ENCODE measurements at regions not wholly inside any gene's neighbourhood (a gene's known extent, or its start where the extent isn't known, plus 50 kb on each side); places are given as distances from the start of the nearest gene placed in this dataset.

GRCh38 chr3:103810167-103810566 lies 1375.4 kb downstream of the ZPLD1 start:
- no peak overlapping the region for H3K4me3 ChIP-seq (replicated peaks; ENCODE audit: low read depth, low read length)
- no peak for TF ChIP-seq CTCF (IDR thresholded peaks at IDR 0.05; ENCODE audit: low read depth, low read length, missing control alignments)
- no peak for DNase-seq (ENCODE audit: extremely low read depth, low read depth)

DNA sequence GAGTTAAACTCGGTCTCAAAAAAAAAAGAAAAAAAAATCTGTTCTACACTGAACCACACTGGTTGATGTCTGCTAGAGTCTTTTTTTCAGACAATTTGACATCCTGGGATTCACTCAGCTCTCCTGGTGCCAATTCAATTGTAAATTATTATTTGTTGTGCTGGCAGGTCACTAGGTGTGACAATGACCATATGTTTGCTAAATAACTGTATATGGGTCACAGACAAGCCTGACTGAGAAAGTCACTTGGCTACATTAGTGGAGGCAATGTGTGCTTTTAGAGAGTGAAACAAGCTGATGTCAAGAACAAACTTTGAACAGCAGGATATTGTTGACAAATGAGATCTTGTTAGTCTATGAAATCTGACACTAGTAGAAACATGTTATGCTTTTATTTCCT lies 1379.1 kb downstream of the ZPLD1 start:
- no peak for DNase-seq (ENCODE audit: extremely low read depth, low read depth)
- no peak overlapping the region for H3K4me3 ChIP-seq (replicated peaks; ENCODE audit: low read depth, low read length)
- TF ChIP-seq CTCF (IDR thresholded peaks at IDR 0.05; ENCODE audit: low read depth, low read length, missing control alignments) = no peak

DNA sequence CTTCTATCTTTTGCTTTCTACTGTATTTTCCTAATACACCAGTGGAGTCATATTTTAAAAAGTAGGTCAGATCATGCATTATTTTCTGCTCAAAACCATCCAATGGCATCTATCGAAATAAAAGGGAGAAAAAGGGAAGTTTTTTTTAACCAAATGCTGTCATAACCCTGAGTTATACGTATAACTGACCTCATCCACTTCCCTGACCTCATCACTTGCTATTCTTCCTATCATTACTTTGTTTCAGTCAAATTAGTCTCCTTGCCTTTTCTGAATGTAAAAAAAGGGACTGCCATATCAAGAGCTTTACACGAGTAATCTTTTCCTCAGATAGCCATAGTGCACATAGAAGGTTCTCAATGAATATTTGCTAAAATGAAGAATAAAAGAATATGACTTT lies 1383.6 kb downstream of the ZPLD1 start:
- no peak overlapping the region for H3K4me3 ChIP-seq (replicated peaks; ENCODE audit: low read depth, low read length)
- DNase-seq (ENCODE audit: extremely low read depth, low read depth) = no peak
- TF ChIP-seq CTCF (IDR thresholded peaks at IDR 0.05; ENCODE audit: low read depth, low read length, missing control alignments) = no peak

DNA sequence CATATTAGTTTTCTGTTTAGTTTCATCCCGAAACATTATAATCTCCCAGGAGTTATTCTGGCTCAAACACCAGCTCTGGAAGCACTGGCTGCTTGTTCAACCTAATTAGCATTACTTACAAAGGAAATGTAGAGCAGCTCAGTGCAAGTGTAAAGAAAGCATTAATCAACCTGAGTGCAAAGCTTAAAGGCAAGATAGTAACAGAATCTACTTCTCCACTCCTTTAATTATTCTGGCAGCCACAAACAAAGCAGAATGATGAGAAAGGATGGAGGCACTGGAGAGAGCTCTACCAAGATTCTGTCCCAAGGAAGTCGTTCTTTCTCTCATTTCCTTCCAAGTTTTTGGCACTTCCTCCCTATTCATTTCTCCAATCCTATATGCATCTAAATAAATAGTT lies 1384.0 kb downstream of the ZPLD1 start:
- TF ChIP-seq CTCF (IDR thresholded peaks at IDR 0.05; ENCODE audit: low read depth, low read length, missing control alignments) = no peak
- DNase-seq (ENCODE audit: extremely low read depth, low read depth) = no peak

GRCh38 chr3:103825586-103825985 lies 1390.8 kb downstream of the ZPLD1 start:
- TF ChIP-seq CTCF (IDR thresholded peaks at IDR 0.05; ENCODE audit: low read depth, low read length, missing control alignments) = no peak

More for the DNA sequence above, 1384.0 kb downstream of the ZPLD1 start:
- no peak overlapping the region for H3K4me3 ChIP-seq (replicated peaks; ENCODE audit: low read depth, low read length)

GRCh38 chr3:103829723-103830326 lies 1395.0 kb downstream of the ZPLD1 start:
- no peak for TF ChIP-seq CTCF (IDR thresholded peaks at IDR 0.05; ENCODE audit: low read depth, low read length, missing control alignments)
- DNase-seq (ENCODE audit: extremely low read depth, low read depth) = no peak
- no peak overlapping the region for H3K4me3 ChIP-seq (replicated peaks; ENCODE audit: low read depth, low read length)

More at GRCh38 chr3:103825586-103825985, 1390.8 kb downstream of the ZPLD1 start:
- H3K4me3 ChIP-seq (replicated peaks; ENCODE audit: low read depth, low read length) = no peak overlapping the region
- no peak for DNase-seq (ENCODE audit: extremely low read depth, low read depth)

All from HFF-Myc (cell line).